ENCODE measurements at regions not wholly inside any gene's neighbourhood (a gene's known extent, or its start where the extent isn't known, plus 50 kb on each side); places are given as distances from the start of the nearest gene placed in this dataset.

DNA sequence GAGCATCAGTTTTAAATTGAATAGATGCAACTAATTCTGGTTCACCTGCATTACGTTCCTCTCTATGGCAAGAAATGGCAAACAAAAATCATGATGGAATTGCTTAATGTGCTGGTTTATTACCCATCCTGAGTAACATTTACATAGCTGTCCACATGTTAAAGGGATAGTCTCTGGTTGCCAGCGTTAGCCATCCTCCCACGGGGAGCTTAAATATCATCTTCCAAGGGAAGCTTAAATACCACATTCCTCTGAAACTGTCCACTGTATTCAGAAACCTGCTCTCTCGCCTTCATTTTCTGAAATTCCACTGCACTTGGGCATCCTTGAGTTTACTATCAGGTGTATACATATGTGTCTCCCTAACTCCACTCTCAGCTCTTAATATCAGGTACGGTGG, 586.6 kb downstream of the TLL1 start:
- no peak for ATAC-seq
- DNase-seq: no peak

DNA sequence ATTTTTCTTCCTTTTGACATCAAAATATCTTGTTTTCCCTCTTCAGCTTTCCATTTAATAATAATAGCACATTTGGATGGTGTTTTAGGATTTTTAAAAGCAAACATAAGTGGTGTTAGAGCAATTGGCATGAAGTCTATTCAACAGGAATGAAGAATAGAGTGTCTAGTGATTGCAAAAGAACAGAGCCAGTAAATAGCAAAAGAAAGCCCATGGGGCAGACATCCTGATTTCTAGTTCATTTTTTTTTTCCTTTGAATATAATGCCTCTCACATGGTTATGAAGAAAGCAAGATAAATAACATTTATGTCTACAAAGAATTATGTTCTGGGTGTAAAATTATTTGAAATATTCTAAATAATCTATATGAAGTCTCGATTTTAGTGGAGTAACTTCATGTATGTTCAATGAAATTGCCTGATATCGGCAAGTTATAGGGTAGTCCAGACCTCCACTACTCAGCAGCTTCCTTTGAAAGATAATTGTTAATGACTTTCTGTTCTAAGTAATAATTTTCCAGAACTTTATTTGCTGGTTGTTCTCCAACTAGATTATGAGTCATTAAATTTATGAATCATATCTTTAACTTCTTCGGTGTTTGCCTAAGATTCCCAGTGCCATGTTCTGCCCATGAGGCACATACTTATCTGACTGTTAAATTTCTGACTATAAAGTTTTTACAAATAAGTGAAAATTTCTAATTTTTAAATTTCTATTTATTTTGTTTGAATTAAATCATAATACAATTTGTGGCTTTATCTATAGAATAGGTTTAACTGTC, 587.9 kb downstream of the TLL1 start:
- no peak for ATAC-seq
- no peaks in the 10 kb centered on the region for H3K27me3 ChIP-seq
- intact Hi-C loops (cut with DNase I; ENCODE audit: low total_unique reads) (no loop called here), in situ Hi-C loops (cut with MboI; ENCODE audit: low sequenced_read_pairs in 4 of 4) (no loop called here)
- no peak overlapping the region for H3K4me3 ChIP-seq
- no peaks in the 10 kb centered on the region for H3K4me1 ChIP-seq
- H3K9me3 ChIP-seq: no peaks in the 10 kb centered on the region
- DNase-seq: no peak
- TF ChIP-seq, protein P1, sequence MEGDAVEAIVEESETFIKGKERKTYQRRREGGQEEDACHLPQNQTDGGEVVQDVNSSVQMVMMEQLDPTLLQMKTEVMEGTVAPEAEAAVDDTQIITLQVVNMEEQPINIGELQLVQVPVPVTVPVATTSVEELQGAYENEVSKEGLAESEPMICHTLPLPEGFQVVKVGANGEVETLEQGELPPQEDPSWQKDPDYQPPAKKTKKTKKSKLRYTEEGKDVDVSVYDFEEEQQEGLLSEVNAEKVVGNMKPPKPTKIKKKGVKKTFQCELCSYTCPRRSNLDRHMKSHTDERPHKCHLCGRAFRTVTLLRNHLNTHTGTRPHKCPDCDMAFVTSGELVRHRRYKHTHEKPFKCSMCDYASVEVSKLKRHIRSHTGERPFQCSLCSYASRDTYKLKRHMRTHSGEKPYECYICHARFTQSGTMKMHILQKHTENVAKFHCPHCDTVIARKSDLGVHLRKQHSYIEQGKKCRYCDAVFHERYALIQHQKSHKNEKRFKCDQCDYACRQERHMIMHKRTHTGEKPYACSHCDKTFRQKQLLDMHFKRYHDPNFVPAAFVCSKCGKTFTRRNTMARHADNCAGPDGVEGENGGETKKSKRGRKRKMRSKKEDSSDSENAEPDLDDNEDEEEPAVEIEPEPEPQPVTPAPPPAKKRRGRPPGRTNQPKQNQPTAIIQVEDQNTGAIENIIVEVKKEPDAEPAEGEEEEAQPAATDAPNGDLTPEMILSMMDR (IDR thresholded peaks at IDR 0.05 in 4 of 5, conservative IDR thresholded peaks at IDR 0.05 in 1 of 5): no peak
- no peak for TF ChIP-seq POLR2A (IDR thresholded peaks at IDR 0.05)
- no peak overlapping the region for H3K27ac ChIP-seq
- H3K36me3 ChIP-seq: no peaks in the 10 kb centered on the region

More for the DNA sequence above, 586.6 kb downstream of the TLL1 start:
- no peaks in the 10 kb centered on the region for H3K36me3 ChIP-seq
- no peaks in the 10 kb centered on the region for H3K27me3 ChIP-seq
- TF ChIP-seq, protein P1 (IDR thresholded peaks at IDR 0.05 in 4 of 5, conservative IDR thresholded peaks at IDR 0.05 in 1 of 5): no peak
- TF ChIP-seq POLR2A (IDR thresholded peaks at IDR 0.05): no peak
- no peak overlapping the region for H3K27ac ChIP-seq
- H3K9me3 ChIP-seq: no peaks in the 10 kb centered on the region
- in situ Hi-C loops (cut with MboI; ENCODE audit: low sequenced_read_pairs in 4 of 4): no loop called here
- no peaks in the 10 kb centered on the region for H3K4me1 ChIP-seq
- no peak overlapping the region for H3K4me3 ChIP-seq
- intact Hi-C loops (cut with DNase I; ENCODE audit: low total_unique reads): no loop called here

DNA sequence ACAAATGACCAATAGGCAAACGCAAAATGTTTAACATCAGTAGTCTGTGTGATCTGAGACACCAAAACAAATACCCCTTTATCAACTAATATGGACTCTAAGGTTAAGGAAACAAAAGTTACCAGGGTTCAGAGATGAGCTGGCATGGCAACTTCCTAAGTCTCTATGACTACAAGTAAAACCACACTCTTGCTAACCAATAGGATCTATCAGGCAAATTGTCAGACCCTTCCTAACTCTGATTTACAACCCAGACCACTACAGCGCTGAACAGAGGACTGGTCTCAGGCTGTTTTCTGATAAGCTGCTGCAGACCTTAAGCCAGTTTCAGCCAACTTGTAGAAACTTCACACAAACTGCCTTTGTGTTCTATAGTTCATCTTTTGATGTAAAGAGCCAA, 608.0 kb downstream of the TLL1 start:
- in situ Hi-C loops (cut with MboI; ENCODE audit: low sequenced_read_pairs in 4 of 4): no loop called here
- H3K9me3 ChIP-seq: no peaks in the 10 kb centered on the region
- H3K36me3 ChIP-seq: no peaks in the 10 kb centered on the region
- no peaks in the 10 kb centered on the region for H3K4me1 ChIP-seq
- intact Hi-C loops (cut with DNase I; ENCODE audit: low total_unique reads): no loop called here
- no peaks in the 10 kb centered on the region for H3K27me3 ChIP-seq
- no peak overlapping the region for H3K27ac ChIP-seq
- H3K4me3 ChIP-seq: no peak overlapping the region
- DNase-seq: no peak
- ATAC-seq: no peak
- TF ChIP-seq, protein P1 (IDR thresholded peaks at IDR 0.05 in 4 of 5, conservative IDR thresholded peaks at IDR 0.05 in 1 of 5): no peak
- no peak for TF ChIP-seq POLR2A (IDR thresholded peaks at IDR 0.05)

DNA sequence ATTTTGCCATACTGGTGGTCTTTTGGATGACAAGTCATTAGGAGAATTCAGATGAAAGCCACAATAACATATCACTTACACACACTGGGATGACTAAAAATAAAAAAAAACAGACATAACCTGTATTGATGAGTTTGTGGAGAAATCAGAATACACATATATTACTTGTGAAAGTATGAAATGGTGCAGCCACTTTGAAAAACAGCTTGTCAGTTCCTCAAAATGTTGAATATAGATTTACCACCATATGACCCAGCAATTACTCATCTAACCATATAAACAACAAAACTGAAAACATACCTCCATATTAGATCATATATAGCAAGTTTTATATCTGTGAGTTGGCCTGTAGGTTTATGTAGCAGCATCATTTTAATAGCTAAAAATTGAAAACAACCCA, 608.7 kb downstream of the TLL1 start:
- no peak overlapping the region for H3K27ac ChIP-seq
- H3K9me3 ChIP-seq: no peaks in the 10 kb centered on the region
- no peaks in the 10 kb centered on the region for H3K27me3 ChIP-seq
- H3K36me3 ChIP-seq: no peaks in the 10 kb centered on the region
- no peak overlapping the region for H3K4me3 ChIP-seq
- intact Hi-C loops (cut with DNase I; ENCODE audit: low total_unique reads): no loop called here
- DNase-seq: no peak
- H3K4me1 ChIP-seq: no peaks in the 10 kb centered on the region
- in situ Hi-C loops (cut with MboI; ENCODE audit: low sequenced_read_pairs in 4 of 4): no loop called here
- TF ChIP-seq POLR2A (IDR thresholded peaks at IDR 0.05): no peak
- TF ChIP-seq, protein P1 (IDR thresholded peaks at IDR 0.05 in 4 of 5, conservative IDR thresholded peaks at IDR 0.05 in 1 of 5): no peak
- ATAC-seq: no peak

DNA sequence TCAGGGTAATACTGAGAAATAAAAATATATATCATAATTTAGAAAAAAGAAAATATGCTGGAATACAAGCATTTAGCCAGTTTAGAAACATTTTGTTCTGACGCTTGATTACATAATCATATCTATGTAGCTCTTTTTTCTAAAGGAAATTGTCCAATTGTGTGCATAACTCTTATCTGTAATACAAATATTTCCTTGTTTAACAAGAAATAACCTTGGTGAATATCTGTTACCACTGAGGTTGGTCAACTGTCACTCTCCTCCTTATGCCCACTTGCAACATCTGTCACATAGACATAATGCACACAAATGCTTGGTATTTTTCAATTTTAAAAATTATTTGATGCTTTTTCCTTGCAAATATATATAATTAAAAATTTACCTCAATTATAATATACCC, 609.7 kb downstream of the TLL1 start:
- in situ Hi-C loops (cut with MboI; ENCODE audit: low sequenced_read_pairs in 4 of 4) (no loop called here), intact Hi-C loops (cut with DNase I; ENCODE audit: low total_unique reads) (no loop called here)
- H3K36me3 ChIP-seq: no peaks in the 10 kb centered on the region
- no peaks in the 10 kb centered on the region for H3K9me3 ChIP-seq
- DNase-seq (no peak), ATAC-seq (no peak)
- no peaks in the 10 kb centered on the region for H3K27me3 ChIP-seq
- TF ChIP-seq, protein P1 (IDR thresholded peaks at IDR 0.05 in 4 of 5, conservative IDR thresholded peaks at IDR 0.05 in 1 of 5): no peak
- TF ChIP-seq POLR2A (IDR thresholded peaks at IDR 0.05): no peak
- H3K4me1 ChIP-seq: no peaks in the 10 kb centered on the region
- H3K27ac ChIP-seq: no peak overlapping the region
- no peak overlapping the region for H3K4me3 ChIP-seq
